ENCODE measurements at regions not wholly inside any gene's neighbourhood (a gene's known extent, or its start where the extent isn't known, plus 50 kb on each side); places are given as distances from the start of the nearest gene placed in this dataset.

- H3K9me3 Mint-ChIP-seq: peaks cover 7% of the 10 kb centered on the region; the same call in 1 of the 3 replicates
- H3K36me3 Mint-ChIP-seq (ENCODE audit: low read depth): peaks cover 14% of the 10 kb centered on the region; the same call in 2 of the 3 replicates
- no peaks in the 10 kb centered on the region; the same call in 1 of the 3 replicates for H3K4me1 Mint-ChIP-seq
- no peak for ATAC-seq
- H3K4me3 ChIP-seq: no peak overlapping the region
- peaks cover 63% of the 10 kb centered on the region for H3K79me2 ChIP-seq (replicated peaks; ENCODE audit: insufficient read depth)
- H3K27ac ChIP-seq (ENCODE audit: low read depth): no peak overlapping the region
- no peaks in the 10 kb centered on the region for H3K36me3 ChIP-seq (ENCODE audit: insufficient read depth)
- H3K4me2 ChIP-seq: no peak overlapping the region
- no peak overlapping the region for H3K4me3 Mint-ChIP-seq
- H3K9me2 ChIP-seq (ENCODE audit: insufficient read depth): no peaks in the 10 kb centered on the region
- H3K27me3 Mint-ChIP-seq (ENCODE audit: insufficient read depth, low read depth, poor library complexity): no peaks in the 10 kb centered on the region
- H2AFZ ChIP-seq: no peak overlapping the region
- H4K20me1 ChIP-seq (replicated peaks; ENCODE audit: insufficient read depth): no peaks in the 10 kb centered on the region
- H3K27ac Mint-ChIP-seq: no peak overlapping the region
- DNase-seq (ENCODE audit: low spot score): no peak
- no peaks in the 10 kb centered on the region for H3K27me3 ChIP-seq (ENCODE audit: insufficient read depth)
- TF ChIP-seq EZH2 (IDR thresholded peaks at IDR 0.05; ENCODE audit: low read depth, unreplicated experiment): no peak
- no peak for TF ChIP-seq REST (IDR thresholded peaks at IDR 0.05; ENCODE audit: unreplicated experiment)
- no peak for TF ChIP-seq NANOG (IDR thresholded peaks at IDR 0.05; ENCODE audit: borderline replicate concordance)
- no peak for TF ChIP-seq ZNF331 (CRISPR knock-in tag; IDR thresholded peaks at IDR 0.05; ENCODE audit: low read depth)
- TF ChIP-seq ZNF114 (CRISPR knock-in tag; IDR thresholded peaks at IDR 0.05): no peak
- TF ChIP-seq CREB1 (CRISPR knock-in tag; IDR thresholded peaks at IDR 0.05; ENCODE audit: low read depth): no peak
- TF ChIP-seq, protein P1, sequence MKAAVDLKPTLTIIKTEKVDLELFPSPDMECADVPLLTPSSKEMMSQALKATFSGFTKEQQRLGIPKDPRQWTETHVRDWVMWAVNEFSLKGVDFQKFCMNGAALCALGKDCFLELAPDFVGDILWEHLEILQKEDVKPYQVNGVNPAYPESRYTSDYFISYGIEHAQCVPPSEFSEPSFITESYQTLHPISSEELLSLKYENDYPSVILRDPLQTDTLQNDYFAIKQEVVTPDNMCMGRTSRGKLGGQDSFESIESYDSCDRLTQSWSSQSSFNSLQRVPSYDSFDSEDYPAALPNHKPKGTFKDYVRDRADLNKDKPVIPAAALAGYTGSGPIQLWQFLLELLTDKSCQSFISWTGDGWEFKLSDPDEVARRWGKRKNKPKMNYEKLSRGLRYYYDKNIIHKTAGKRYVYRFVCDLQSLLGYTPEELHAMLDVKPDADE (IDR thresholded peaks at IDR 0.05): no peak
- no peak for TF ChIP-seq JUNB (IDR thresholded peaks at IDR 0.05; ENCODE audit: unreplicated experiment)
- no peaks in the 10 kb centered on the region for H3K4me1 ChIP-seq (ENCODE audit: insufficient read depth)
- no peaks in the 10 kb centered on the region for H3F3A ChIP-seq (replicated peaks; ENCODE audit: low read depth)
Observed at GRCh38 chr14:71454010-71454409, 478.2 kb upstream of the RGS6 start.

- Mint-ChIP-seq H3K4me1 (no peaks in the 10 kb centered on the region; the same call in 2 of the 3 replicates), H3K9me3 (peaks cover 7% of the 10 kb centered on the region; the same call in 1 of the 3 replicates), H3K27ac (peak overlapping the region; percentile 86), H3K27me3 (ENCODE audit: insufficient read depth, low read depth, poor library complexity) (no peaks in the 10 kb centered on the region), H3K4me3 (no peak overlapping the region), H3K36me3 (ENCODE audit: low read depth) (peaks cover 18% of the 10 kb centered on the region; the same call in 2 of the 3 replicates)
- ATAC-seq: no peak
- Histone ChIP-seq H3K27ac (ENCODE audit: low read depth) (no peak overlapping the region), H3K36me3 (ENCODE audit: insufficient read depth) (no peaks in the 10 kb centered on the region), H3K79me2 (replicated peaks; ENCODE audit: insufficient read depth) (peaks cover 68% of the 10 kb centered on the region), H2AFZ (no peak overlapping the region), H4K20me1 (replicated peaks; ENCODE audit: insufficient read depth) (no peaks in the 10 kb centered on the region), H3K27me3 (ENCODE audit: insufficient read depth) (no peaks in the 10 kb centered on the region), H3F3A (replicated peaks; ENCODE audit: low read depth) (no peaks in the 10 kb centered on the region), H3K4me2 (no peak overlapping the region), H3K9me2 (ENCODE audit: insufficient read depth) (no peaks in the 10 kb centered on the region), H3K4me3 (no peak overlapping the region), H3K4me1 (ENCODE audit: insufficient read depth) (no peaks in the 10 kb centered on the region)
- no peak for DNase-seq (ENCODE audit: low spot score)
- TF ChIP-seq JUNB (IDR thresholded peaks at IDR 0.05; ENCODE audit: unreplicated experiment) (no peak), NANOG (IDR thresholded peaks at IDR 0.05; ENCODE audit: borderline replicate concordance) (no peak), ZNF114 (CRISPR knock-in tag; IDR thresholded peaks at IDR 0.05) (no peak), EZH2phosphoT487 (IDR thresholded peaks at IDR 0.05; ENCODE audit: unreplicated experiment) (no peak)
- TF ChIP-seq, protein P2, sequence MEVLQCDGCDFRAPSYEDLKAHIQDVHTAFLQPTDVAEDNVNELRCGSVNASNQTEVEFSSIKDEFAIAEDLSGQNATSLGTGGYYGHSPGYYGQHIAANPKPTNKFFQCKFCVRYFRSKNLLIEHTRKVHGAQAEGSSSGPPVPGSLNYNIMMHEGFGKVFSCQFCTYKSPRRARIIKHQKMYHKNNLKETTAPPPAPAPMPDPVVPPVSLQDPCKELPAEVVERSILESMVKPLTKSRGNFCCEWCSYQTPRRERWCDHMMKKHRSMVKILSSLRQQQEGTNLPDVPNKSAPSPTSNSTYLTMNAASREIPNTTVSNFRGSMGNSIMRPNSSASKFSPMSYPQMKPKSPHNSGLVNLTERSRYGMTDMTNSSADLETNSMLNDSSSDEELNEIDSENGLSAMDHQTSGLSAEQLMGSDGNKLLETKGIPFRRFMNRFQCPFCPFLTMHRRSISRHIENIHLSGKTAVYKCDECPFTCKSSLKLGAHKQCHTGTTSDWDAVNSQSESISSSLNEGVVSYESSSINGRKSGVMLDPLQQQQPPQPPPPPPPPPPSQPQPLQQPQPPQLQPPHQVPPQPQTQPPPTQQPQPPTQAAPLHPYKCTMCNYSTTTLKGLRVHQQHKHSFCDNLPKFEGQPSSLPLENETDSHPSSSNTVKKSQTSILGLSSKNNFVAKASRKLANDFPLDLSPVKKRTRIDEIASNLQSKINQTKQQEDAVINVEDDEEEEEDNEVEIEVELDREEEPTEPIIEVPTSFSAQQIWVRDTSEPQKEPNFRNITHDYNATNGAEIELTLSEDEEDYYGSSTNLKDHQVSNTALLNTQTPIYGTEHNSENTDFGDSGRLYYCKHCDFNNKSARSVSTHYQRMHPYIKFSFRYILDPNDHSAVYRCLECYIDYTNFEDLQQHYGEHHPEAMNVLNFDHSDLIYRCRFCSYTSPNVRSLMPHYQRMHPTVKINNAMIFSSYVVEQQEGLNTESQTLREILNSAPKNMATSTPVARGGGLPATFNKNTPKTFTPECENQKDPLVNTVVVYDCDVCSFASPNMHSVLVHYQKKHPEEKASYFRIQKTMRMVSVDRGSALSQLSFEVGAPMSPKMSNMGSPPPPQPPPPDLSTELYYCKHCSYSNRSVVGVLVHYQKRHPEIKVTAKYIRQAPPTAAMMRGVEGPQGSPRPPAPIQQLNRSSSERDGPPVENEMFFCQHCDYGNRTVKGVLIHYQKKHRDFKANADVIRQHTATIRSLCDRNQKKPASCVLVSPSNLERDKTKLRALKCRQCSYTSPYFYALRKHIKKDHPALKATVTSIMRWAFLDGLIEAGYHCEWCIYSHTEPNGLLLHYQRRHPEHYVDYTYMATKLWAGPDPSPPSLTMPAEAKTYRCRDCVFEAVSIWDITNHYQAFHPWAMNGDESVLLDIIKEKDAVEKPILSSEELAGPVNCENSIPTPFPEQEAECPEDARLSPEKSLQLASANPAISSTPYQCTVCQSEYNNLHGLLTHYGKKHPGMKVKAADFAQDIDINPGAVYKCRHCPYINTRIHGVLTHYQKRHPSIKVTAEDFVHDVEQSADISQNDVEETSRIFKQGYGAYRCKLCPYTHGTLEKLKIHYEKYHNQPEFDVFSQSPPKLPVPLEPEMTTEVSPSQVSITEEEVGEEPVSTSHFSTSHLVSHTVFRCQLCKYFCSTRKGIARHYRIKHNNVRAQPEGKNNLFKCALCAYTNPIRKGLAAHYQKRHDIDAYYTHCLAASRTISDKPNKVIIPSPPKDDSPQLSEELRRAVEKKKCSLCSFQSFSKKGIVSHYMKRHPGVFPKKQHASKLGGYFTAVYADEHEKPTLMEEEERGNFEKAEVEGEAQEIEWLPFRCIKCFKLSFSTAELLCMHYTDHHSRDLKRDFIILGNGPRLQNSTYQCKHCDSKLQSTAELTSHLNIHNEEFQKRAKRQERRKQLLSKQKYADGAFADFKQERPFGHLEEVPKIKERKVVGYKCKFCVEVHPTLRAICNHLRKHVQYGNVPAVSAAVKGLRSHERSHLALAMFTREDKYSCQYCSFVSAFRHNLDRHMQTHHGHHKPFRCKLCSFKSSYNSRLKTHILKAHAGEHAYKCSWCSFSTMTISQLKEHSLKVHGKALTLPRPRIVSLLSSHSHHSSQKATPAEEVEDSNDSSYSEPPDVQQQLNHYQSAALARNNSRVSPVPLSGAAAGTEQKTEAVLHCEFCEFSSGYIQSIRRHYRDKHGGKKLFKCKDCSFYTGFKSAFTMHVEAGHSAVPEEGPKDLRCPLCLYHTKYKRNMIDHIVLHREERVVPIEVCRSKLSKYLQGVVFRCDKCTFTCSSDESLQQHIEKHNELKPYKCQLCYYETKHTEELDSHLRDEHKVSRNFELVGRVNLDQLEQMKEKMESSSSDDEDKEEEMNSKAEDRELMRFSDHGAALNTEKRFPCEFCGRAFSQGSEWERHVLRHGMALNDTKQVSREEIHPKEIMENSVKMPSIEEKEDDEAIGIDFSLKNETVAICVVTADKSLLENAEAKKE (CRISPR knock-in tag; IDR thresholded peaks at IDR 0.05): no peak
Observed at GRCh38 chr14:71454513-71455332, 477.5 kb upstream of the RGS6 start.

All from GM23338 (cell line).